ENCODE measurements at regions not wholly inside any gene's neighbourhood (a gene's known extent, or its start where the extent isn't known, plus 50 kb on each side); places are given as distances from the start of the nearest gene placed in this dataset.

GRCh38 chr3:89954137-89954536, 846.7 kb downstream of the EPHA3 start:
- TF ChIP-seq, protein P1, sequence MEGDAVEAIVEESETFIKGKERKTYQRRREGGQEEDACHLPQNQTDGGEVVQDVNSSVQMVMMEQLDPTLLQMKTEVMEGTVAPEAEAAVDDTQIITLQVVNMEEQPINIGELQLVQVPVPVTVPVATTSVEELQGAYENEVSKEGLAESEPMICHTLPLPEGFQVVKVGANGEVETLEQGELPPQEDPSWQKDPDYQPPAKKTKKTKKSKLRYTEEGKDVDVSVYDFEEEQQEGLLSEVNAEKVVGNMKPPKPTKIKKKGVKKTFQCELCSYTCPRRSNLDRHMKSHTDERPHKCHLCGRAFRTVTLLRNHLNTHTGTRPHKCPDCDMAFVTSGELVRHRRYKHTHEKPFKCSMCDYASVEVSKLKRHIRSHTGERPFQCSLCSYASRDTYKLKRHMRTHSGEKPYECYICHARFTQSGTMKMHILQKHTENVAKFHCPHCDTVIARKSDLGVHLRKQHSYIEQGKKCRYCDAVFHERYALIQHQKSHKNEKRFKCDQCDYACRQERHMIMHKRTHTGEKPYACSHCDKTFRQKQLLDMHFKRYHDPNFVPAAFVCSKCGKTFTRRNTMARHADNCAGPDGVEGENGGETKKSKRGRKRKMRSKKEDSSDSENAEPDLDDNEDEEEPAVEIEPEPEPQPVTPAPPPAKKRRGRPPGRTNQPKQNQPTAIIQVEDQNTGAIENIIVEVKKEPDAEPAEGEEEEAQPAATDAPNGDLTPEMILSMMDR (IDR thresholded peaks at IDR 0.05; ENCODE audit: insufficient read depth, low read length): no peak
- TF ChIP-seq POLR2AphosphoS5 (IDR thresholded peaks at IDR 0.05; ENCODE audit: low read depth): no peak
- TF ChIP-seq GABPA (IDR thresholded peaks at IDR 0.05; ENCODE audit: low read depth): no peak
